ENCODE measurements at regions not wholly inside any gene's neighbourhood (a gene's known extent, or its start where the extent isn't known, plus 50 kb on each side); places are given as distances from the start of the nearest gene placed in this dataset.
"Not testable (repeated sequence)": the region's sequence is repeated elsewhere in the genome, so short reads cannot be mapped to it uniquely, and the experiment has no call there.

GRCh38 chr5:162487528-162488525 is 420.3 kb downstream of the GABRG2 start:
- DNase-seq: no peak

GRCh38 chr5:162496100-162496808 is 428.7 kb downstream of the GABRG2 start:
- DNase-seq: no peak

GRCh38 chr5:162497455-162497854 is 429.9 kb downstream of the GABRG2 start:
- DNase-seq: no peak

- DNase-seq: no peak
Measured at GRCh38 chr5:162502780-162503179, 435.2 kb downstream of the GABRG2 start.

DNA sequence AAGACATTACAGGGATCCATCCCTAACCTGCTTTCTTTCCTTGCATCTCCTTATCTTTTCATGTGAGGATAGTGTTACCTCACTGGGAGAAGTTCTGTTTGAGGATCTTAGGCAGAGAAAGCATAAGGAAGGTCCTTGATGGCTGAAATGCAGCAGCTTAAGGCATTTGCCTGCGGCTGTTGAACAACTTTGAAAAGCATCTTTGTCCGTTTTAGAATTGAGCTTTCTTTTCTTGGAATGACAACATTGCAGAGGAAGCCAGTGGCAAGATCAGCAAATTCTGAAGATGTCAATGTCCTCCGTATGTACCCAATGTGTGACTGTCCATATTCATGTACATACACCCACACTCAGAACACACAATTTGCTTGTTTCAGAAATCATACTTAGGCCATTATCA is 436.2 kb downstream of the GABRG2 start:
- DNase-seq: no peak

DNA sequence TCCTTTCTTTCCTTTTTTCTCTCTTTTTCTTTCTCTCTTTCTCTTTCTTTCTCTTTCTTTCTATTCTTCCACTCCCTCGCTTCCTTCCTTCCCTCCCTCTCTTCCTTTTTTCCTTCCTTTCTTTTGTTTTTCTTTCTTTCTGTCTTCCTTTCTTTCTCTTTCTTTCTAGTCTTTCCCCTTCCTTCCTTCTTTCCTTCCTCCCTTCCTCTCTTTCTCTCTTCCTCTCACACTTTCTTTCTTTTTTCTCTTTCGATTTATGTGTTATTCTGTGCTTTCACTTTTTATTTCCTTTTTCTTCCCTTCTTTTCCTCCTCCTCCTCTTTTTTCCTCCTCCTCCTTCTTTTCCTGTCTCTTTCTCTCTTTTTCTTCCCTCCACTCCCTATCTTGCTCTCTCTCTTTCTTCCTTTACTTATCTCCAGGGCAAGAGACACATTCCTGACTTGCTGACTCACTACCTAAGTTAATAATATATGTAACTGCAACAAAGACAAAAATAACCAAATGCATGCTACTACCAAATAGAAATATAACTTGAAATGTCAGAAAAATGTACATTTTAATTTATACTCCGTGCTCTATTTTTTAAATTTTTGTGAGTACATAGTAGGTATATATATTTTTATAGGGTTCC is 445.5 kb downstream of the GABRG2 start:
- no peak for DNase-seq

DNA sequence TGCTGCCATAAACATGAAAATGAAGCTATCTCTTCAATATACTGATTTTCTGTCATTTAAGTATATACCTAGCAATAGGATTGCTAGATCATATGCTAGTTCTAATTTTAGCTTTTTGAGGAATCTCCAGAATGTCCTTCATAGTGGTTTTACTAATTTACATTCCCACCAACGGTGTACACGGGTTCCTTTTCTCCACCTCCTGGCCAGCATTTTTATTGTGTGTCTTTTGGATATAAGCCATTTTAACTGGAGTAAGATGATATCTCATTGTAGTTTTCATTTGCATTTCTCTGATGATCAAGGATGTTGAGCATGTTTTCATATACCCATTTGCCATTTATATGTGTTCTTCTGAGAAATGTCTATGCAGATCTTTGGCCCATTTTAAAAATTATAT is 446.5 kb downstream of the GABRG2 start:
- no peak for DNase-seq

GRCh38 chr5:162520878-162521277 is 453.3 kb downstream of the GABRG2 start:
- DNase-seq: no peak

- DNase-seq: no peak
Measured at GRCh38 chr5:162529209-162529608, 461.6 kb downstream of the GABRG2 start.

GRCh38 chr5:162529886-162530285 is 462.3 kb downstream of the GABRG2 start:
- DNase-seq: no peak

DNA sequence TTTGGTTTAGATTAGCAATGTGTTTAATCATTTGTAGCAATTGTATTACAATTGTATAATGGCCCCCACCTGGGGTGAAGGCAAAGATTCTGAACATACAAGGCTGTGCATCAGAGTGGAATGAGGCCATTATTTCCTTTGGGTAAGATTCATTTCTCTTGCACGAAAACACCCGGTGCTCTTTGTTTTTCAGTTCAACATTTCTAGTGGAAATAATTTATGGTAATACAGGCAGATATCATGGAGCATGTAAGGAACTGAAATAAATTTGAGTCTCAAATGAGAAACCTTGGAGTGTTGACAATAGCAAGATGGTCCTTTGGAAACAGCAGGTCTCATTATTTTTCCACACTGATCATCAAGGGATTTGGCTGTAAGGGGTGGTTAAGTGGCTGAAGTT is 475.9 kb downstream of the GABRG2 start:
- no peak for DNase-seq

DNA sequence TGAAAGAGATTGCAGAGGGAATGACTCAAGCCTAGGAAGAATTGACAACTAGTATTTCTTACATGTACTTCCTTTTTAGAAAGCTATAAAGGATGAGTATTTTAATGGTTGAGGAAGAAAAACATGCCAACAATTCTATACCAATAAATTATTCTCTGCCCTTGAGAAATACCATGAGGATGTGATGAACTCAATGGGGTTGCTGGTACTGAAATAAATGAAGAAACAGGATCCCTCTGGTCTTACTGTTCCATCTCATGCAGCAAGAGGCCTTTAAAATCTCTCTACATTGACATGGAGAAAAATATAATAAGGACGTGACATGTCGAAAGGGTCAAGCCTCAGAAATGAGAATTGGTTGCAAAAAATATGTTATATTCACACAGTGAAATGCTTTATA is 477.3 kb downstream of the GABRG2 start:
- no peak for DNase-seq

- DNase-seq: no peak
Measured at GRCh38 chr5:162550236-162550635, 482.7 kb downstream of the GABRG2 start.

- DNase-seq: no peak
Measured at GRCh38 chr5:162558120-162558519, 490.5 kb downstream of the GABRG2 start.

GRCh38 chr5:162567644-162568043 is 500.1 kb downstream of the GABRG2 start:
- DNase-seq: no peak

GRCh38 chr5:162573758-162574157 is 506.2 kb downstream of the GABRG2 start:
- no peak for DNase-seq

- DNase-seq: no peak
Measured at GRCh38 chr5:162591724-162592123, 524.2 kb downstream of the GABRG2 start.

GRCh38 chr5:162593881-162594280 is 526.3 kb downstream of the GABRG2 start:
- no peak for DNase-seq

DNA sequence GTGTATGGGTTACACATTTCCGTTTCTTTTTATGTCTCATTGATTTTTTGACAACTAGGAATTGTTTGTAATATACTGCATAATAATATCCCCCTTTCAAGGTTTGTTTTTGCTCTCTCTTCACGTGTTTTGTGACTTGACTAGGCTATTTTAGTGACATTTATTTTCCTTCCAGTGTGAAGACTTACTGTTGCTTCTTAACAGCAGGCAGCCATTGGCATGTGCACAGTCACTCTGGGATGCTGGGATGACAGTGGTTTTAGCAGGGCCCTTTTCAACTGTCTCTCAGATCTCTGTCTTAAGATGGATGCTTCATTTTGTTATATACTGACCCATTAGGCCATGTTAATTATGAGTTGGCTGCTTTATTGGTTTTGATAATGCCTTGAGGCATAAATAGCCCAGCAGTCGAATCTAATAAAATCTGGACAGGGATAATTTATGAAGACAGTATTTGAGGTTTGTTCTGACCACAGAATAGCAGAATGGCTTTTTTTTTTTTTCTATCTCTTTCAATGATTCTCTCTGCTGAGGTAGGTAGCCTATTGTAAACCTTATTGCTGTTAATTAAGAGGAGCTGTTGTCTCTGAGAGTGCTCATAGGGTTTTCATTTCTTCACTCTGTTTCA is 536.0 kb downstream of the GABRG2 start:
- no peak for DNase-seq

DNA sequence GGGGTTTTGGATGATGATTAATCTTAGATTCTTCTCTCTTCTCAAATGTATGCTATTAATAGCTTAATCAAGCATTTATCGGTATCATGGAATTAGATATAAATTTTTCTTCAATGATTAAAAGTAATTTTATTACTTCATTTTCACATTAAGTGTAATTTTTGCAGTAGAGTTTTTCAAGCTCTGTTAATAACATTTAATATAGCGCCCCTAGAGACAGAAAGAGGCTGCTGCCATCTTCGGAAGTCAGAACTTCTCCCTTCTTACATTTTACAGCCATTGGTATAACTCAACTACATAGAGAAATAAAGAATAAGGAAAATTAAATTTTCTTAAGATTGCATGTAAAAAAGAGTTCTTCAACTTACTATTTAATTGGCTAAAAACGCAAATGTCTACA is 540.3 kb downstream of the GABRG2 start:
- no peak for DNase-seq

DNA sequence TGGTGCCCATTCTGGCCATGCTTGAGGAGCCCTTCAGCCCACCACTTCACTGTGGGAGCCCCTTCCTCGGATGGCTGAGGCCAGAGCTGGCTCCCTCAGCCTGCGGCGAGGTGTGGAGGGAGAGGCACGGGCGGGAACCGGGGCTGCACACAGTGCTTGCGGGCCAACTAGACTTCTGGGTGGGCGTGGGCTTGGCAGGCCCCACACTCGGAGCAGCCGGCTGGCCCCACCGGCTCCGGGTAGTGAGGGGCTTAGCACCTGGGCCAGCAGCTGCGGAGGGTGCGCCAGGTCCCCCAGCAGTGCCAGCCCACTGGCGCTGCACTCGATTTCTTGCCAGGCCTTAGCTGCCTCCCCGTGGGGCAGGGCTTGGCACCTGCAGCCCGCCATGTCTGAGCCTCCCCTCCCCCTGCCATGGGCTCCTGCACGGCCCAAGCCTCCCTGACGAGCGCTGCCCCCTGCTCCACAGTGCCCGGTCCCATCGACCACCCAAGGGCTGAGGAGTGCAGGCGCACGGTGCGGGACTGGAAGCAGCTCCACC is 554.2 kb downstream of the GABRG2 start:
- not testable (repeated sequence) for DNase-seq

DNA sequence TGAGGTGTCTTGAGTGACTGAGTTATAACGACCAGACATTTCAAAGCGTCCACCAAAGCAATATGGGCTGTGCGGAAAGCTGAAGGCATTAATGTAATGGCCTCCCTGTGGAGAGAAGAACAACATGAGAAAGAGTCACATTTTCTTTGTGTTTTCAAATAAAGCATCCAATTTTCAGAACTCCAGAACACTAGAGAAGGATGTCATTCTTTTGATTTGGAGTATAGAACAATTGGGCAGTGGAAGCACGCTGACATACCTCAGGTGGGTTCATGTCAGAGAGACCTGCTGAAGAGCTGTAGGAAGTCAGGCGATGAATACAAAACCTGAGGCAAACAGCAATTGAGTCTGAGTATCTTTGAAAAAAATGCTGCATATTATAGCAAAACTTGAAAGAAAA is 556.5 kb downstream of the GABRG2 start:
- DNase-seq: no peak

- no peak for DNase-seq
Measured at GRCh38 chr5:162637481-162637880, 569.9 kb downstream of the GABRG2 start.
